HG02610 (cell line): ENCODE measurements at regions not wholly inside any gene's neighbourhood (a gene's known extent, or its start where the extent isn't known, plus 50 kb on each side); places are given as distances from the start of the nearest gene placed in this dataset.
"Not testable (repeated sequence)": the region's sequence is repeated elsewhere in the genome, so short reads cannot be mapped to it uniquely, and the experiment has no call there.

Source experiments
- ATAC-seq: cut with Tn5 transposase; IDR thresholded peaks from one replicate; pipeline ENCODE4 v1.9.1; 2021; ENCODE audit warnings: mild to moderate bottlenecking, moderate library complexity; ENCODE audit not compliant: unreplicated experiment

GRCh38 chr2:159880729-159881128 is 82.7 kb upstream of the CD302 start:
- no peak for ATAC-seq

- peak; percentile 90 for ATAC-seq
These were observed 81.1 kb upstream of the CD302 start for GRCh38 chr2:159879051-159879604.

GRCh38 chr2:159875083-159875482 is 77.1 kb upstream of the CD302 start:
- ATAC-seq = no peak

GRCh38 chr2:159873258-159873657 is 75.2 kb upstream of the CD302 start:
- ATAC-seq = no peak

- no peak for ATAC-seq
These were observed 74.3 kb upstream of the CD302 start for GRCh38 chr2:159872353-159872752.

GRCh38 chr2:159868598-159869159 is 70.7 kb upstream of the CD302 start:
- ATAC-seq = not testable (repeated sequence)

GRCh38 chr2:159867567-159868361 is 69.8 kb upstream of the CD302 start:
- no peak for ATAC-seq

GRCh38 chr2:159863526-159864160 is 65.6 kb upstream of the CD302 start:
- no peak for ATAC-seq

GRCh38 chr2:159860581-159861310 is 62.7 kb upstream of the CD302 start:
- no peak for ATAC-seq

- peak; percentile 47 for ATAC-seq
These were observed 61.6 kb upstream of the CD302 start for GRCh38 chr2:159859583-159859982.

GRCh38 chr2:159856760-159857159 is 58.8 kb upstream of the CD302 start:
- ATAC-seq = no peak

GRCh38 chr2:159855557-159856061 is 57.6 kb upstream of the CD302 start:
- no peak for ATAC-seq

- no peak for ATAC-seq
These were observed 57.1 kb upstream of the CD302 start for GRCh38 chr2:159855143-159855542.

GRCh38 chr2:159854481-159854880 is 56.5 kb upstream of the CD302 start:
- no peak for ATAC-seq

- ATAC-seq = no peak
These were observed 55.1 kb upstream of the CD302 start for GRCh38 chr2:159853101-159853500.

- ATAC-seq = no peak
These were observed 53.9 kb upstream of the CD302 start for GRCh38 chr2:159851941-159852340.

- ATAC-seq = no peak
These were observed 52.8 kb upstream of the CD302 start for GRCh38 chr2:159850789-159851188.

GRCh38 chr2:159849160-159849813 is 51.3 kb upstream of the CD302 start:
- no peak for ATAC-seq
